HG02642 (cell line): ENCODE measurements at regions not wholly inside any gene's neighbourhood (a gene's known extent, or its start where the extent isn't known, plus 50 kb on each side); places are given as distances from the start of the nearest gene placed in this dataset.

Experiments
- ATAC-seq: cut with Tn5 transposase; IDR thresholded peaks from one replicate; pipeline ENCODE4 v1.9.1; 2021; ENCODE audit warnings: mild to moderate bottlenecking; ENCODE audit not compliant: unreplicated experiment, poor library complexity

- no peak for ATAC-seq
These were observed 102.6 kb upstream of the GPR26 start for GRCh38 chr10:123563581-123563855.

- ATAC-seq, result no peak
These were observed 102.2 kb upstream of the GPR26 start for GRCh38 chr10:123563994-123564393.

DNA sequence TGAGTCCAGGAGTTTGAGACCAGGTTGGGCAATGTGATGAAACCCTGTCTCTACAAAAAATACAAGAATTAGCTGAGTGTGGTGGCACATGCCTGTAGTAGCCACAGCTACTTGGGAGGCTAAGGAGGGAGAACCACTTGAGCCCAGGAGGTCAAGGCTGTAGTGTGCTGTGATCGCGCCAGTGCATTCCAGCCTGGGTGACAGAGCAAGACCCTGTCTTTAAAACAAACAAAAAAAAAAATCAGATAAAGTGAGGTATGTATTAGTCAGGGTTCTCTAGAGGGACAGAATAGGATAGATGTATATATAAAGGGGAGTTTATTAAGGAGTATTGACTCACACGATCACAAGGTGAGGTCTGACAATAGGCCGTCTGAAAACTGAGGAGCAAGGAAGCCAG lies 101.5 kb upstream of the GPR26 start:
- no peak for ATAC-seq

GRCh38 chr10:123565691-123566660 lies 100.2 kb upstream of the GPR26 start:
- ATAC-seq, result no peak

- no peak for ATAC-seq
These were observed 98.0 kb upstream of the GPR26 start for GRCh38 chr10:123567984-123568739.

GRCh38 chr10:123568751-123569150 lies 97.4 kb upstream of the GPR26 start:
- no peak for ATAC-seq

GRCh38 chr10:123569436-123570035 lies 96.6 kb upstream of the GPR26 start:
- no peak for ATAC-seq

DNA sequence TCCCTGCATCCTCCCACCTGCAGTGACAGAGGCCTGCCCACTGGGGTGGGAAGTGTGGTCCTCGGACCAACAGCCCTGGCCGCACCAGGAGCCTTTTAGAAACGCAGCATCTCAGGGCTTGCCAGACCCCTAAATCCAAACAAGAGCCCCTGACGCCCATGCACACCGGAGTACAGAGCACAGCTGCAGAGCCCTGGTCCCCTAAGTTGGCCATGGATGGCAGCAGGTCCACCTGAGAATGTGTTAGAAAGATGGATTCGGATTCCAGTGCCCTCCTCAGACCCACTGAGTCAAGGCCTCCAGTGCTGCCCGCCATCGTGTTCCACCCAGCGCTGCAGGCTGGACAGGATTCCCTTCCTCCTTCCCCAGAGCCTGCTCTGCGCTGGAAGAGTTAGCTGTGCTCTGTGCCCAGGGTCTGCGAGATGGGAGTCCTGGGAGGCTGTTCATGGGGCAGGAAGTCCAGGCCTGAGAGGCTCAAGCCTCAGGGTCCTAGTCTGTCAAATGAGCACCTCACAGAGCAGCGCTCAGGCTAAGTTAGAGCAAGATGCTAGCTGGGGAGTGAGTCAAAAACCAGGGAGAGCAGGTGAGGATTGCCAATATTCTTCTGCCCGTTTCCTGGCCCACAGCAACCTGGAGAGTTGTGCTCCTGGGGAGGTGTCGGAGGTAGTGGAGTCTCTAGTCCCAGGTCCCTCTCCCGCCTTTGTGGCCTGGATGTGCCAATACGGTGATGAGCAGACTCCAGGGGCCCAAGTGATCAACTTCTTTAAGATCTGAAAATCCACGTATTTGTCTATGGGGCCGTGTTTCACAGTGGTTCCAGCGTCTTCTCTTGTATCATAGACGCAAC lies 95.9 kb upstream of the GPR26 start:
- ATAC-seq, result no peak

DNA sequence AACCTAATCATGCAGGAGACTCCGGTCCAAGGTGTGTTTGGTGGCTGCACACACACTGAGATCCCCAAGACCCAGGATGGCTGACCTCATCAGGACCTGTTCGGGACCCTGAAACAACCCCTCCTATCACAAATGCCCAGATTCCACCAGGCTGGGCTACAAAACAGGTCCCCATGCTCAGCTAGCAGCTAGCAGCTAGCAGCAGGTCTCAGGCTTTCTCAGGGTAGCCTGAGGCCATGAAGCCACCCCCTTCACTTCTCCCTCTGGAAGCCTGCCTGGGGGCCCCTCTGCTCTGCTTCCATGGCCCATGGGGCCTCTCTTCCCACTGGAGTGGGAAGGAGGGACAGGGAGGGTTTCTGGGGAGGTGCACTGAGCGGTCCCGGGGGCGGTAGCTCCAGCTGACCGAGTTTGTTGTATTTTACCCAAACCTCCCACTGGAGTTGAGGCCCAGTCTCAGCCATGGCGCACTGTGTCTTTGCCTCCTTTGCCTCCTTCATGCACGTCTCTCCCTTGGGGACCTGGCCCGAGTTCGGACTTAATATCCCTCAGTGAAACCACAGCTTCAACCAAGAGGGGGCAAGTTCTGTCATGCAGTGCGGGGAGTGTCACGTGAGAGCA lies 95.1 kb upstream of the GPR26 start:
- ATAC-seq, result no peak

DNA sequence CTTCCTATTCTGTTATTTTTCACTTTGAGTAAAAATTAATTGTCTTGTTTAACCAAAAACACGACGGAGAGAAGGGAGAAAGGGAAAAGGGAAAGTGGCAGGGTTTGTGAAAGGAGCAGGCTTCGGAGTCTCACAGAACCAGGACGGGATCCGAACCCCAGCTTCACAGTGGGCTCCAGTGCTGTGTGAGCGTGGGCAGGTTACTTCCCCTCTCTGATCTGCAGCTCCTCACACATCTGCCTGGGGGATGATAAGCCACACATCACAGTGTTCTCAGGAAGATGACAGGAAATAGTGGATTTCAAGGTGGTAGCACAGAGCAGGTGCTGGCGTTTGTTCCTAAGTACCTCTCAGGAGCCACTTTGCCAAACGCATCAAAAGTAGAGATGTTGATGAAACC lies 94.2 kb upstream of the GPR26 start:
- no peak for ATAC-seq

GRCh38 chr10:123573236-123574108 lies 92.7 kb upstream of the GPR26 start:
- no peak for ATAC-seq

GRCh38 chr10:123574109-123574698 lies 92.0 kb upstream of the GPR26 start:
- no peak for ATAC-seq

- ATAC-seq, result no peak
These were observed 91.0 kb upstream of the GPR26 start for GRCh38 chr10:123575105-123575504.

GRCh38 chr10:123576706-123577105 lies 89.4 kb upstream of the GPR26 start:
- no peak for ATAC-seq

- ATAC-seq, result no peak
These were observed 88.2 kb upstream of the GPR26 start for GRCh38 chr10:123577921-123578461.

DNA sequence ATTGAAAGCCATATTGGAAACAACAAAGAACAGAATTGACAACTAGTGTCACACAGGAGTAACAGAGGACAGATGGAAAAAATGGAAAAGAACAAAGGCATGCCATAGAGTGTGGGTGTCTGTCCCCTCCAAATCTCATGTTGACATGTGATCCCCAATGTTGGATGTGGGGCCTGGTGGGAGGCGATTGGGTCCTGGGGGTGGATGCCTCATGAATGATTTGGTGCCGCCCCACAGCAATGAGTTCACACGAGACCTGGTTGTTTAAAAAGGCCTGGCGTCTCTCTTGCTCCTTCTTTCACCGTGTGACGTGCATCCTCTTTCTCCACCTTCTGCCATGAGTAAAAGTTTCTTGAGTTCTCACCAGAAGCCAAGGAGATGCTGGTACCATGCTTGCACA lies 87.4 kb upstream of the GPR26 start:
- no peak for ATAC-seq

- no peak for ATAC-seq
These were observed 86.5 kb upstream of the GPR26 start for GRCh38 chr10:123579675-123580074.

DNA sequence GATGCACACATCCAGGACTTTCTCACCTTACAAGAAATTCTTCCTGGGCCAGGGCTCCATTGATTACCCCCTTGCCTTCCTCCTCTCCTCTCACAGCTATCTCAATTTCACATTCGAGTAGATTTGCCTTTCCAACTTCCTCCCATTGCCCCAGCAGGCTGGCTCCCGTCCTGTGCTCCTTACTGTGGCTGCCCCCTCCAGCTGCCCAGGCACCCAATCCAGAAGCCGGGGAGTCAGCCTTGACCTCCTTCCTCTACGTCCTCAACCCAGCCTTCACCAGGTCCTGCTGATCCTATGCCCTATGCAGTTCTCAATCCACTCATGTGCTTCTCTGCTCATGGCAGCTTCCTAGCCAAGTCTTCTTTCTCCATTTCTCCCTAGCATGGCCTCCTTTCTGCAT lies 85.7 kb upstream of the GPR26 start:
- no peak for ATAC-seq
